ENCODE measurements at regions not wholly inside any gene's neighbourhood (a gene's known extent, or its start where the extent isn't known, plus 50 kb on each side); places are given as distances from the start of the nearest gene placed in this dataset.

DNA sequence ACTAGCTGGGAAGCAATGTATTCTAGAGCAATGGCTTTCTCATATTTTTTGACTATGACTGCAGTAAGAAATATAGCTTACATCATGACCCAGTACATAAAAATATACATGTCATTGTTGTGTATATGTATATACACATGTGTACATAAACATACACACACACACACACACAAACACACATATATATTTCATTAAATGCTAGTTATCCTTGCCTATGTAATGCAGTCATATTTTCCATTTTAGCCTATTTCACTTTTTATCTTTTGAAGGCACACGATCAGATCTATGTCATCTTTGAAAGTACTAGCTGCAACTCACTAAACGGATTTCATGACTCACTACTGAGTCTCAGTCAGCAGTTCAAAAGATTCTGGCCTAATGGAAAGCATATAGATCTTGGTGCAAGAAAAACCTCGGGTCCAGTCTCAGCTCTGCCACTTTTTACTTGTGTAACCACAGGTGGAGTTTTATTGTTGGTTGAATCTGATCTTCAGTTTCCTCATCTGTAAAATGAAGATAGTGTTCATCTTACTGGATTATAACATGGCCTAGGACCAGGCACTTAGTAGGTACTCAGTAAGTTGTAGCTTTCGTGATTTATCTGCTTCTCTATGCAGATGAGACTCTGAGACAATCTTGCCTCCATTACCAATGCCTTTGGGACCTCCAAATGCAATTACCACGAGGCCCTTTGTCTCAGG lies 325.6 kb downstream of the RRAGC start:
- Mint-ChIP-seq H3K4me1 (ENCODE audit: low read depth) (peaks cover 13% of the 10 kb centered on the region), H3K9me3 (no peaks in the 10 kb centered on the region), H3K27ac (peak overlapping the region; percentile 49), H3K36me3 (no peaks in the 10 kb centered on the region), H3K27me3 (peaks cover 2% of the 10 kb centered on the region), H3K4me3 (no peak overlapping the region)
- CTCF ChIA-PET, result interaction anchor here (0.5 kb wide), 2 partner anchors 429 to 1133 kb away, joined by 3 read pairs; no protein-coding TSS in a partner anchor
- DNase-seq, result peak; percentile 31
- POLR2A ChIA-PET, result no interaction called here
- intact Hi-C loops (cut with micrococcal nuclease), result loop anchor here (1.0 to 2.0 kb wide), 2 partner anchors 25 to 506 kb away; no protein-coding TSS in a partner anchor

DNA sequence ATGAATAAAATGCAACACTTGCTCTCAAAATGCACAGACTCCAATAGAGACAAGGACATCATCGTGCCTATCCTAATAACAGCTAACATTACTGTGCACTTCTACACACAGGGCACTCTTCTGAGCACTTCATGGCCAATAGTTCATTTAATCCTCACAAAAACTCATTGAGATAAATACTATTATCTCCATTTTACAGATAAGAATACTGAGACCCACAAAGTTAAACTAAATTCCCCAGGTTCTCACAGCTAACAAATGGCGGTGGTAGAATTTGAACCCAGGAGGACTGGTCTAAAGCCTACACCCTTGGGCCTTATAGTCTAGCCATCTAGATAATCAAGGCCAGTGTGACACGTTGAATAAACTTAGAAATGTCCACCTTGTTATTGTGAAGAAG lies 328.6 kb downstream of the RRAGC start:
- DNase-seq, result no peak
- H3K27me3 Mint-ChIP-seq, result peaks cover 8% of the 10 kb centered on the region
- intact Hi-C loops (cut with micrococcal nuclease), result no loop called here
- H3K27ac Mint-ChIP-seq, result no peak overlapping the region
- no peak overlapping the region for H3K4me3 Mint-ChIP-seq
- ChIA-PET CTCF (no interaction called here), POLR2A (no interaction called here)
- H3K36me3 Mint-ChIP-seq, result no peaks in the 10 kb centered on the region
- H3K4me1 Mint-ChIP-seq (ENCODE audit: low read depth), result peaks cover 27% of the 10 kb centered on the region
- H3K9me3 Mint-ChIP-seq, result no peaks in the 10 kb centered on the region

DNA sequence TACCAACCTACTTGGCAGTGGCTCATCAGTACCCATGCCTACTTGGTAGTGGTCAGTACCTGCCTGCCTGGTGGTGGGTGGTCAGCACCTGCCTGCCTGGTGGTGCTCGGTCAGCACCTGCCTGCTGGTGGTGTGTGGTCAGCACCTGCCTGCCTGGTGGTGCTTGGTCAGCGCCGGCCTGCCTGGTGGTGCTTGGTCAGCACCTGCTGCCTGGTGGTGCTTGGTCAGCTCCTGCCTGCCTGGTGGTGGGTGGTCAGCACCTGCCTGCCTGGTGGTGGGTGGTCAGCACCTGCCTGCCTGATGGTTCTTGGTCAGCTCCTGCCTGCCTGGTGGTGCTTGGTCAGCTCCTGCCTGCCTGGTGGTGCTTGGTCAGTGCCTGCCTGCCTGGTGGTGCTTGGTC lies 329.6 kb downstream of the RRAGC start:
- Mint-ChIP-seq H3K4me3 (no peak overlapping the region), H3K36me3 (no peaks in the 10 kb centered on the region), H3K9me3 (no peaks in the 10 kb centered on the region), H3K4me1 (ENCODE audit: low read depth) (peaks cover 27% of the 10 kb centered on the region), H3K27me3 (peaks cover 10% of the 10 kb centered on the region), H3K27ac (no peak overlapping the region)
- intact Hi-C loops (cut with micrococcal nuclease), result no loop called here
- no peak for DNase-seq
- CTCF ChIA-PET, result no interaction called here
- POLR2A ChIA-PET, result interaction anchor here (0.6 kb wide), 1 partner anchor 1049 kb away, joined by 3 read pairs; no protein-coding TSS in a partner anchor

DNA sequence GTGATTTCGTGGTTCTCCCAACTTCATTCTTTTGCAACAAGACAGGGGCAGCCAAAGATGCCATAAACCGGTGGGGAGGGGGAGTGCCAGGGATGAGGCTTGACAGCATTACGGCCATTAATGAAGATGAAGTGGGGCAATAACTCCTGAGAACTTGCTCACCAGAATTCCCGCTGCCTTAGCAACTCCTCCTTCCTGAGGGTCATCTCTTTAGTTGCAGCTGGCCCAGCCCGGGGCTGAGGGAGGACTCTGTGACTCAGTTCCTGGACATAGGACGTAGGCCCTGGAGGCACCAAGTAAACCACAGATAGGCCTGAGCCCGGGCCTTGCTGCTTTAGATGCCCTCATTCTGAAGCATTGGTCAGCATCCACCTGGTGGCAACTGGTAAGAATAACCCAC lies 330.2 kb downstream of the RRAGC start:
- H3K9me3 Mint-ChIP-seq, result no peaks in the 10 kb centered on the region
- ChIA-PET CTCF (no interaction called here), POLR2A (no interaction called here)
- H3K27me3 Mint-ChIP-seq, result peaks cover 10% of the 10 kb centered on the region
- no peak overlapping the region for H3K27ac Mint-ChIP-seq
- H3K4me3 Mint-ChIP-seq, result no peak overlapping the region
- intact Hi-C loops (cut with micrococcal nuclease), result no loop called here
- H3K4me1 Mint-ChIP-seq (ENCODE audit: low read depth), result peaks cover 23% of the 10 kb centered on the region
- no peaks in the 10 kb centered on the region for H3K36me3 Mint-ChIP-seq
- DNase-seq, result no peak

DNA sequence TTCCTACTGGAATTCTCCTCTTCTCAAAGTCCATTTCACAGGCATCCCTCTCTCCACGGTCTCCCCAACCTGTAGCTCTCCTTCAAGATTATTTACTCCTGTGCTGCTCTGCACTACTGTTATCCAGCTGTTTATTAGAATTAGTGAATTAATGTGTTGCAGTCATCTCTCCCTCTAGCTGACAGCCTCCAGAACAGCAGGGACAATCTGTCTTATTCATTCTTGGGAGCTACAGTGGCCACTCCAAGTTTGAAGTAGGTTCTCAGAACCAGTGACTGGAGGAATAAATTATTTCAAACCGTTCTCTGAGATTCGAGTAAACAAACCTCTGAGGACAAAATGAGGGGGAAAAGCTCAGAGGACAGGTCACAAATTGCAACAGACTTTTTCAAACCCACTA lies 330.9 kb downstream of the RRAGC start:
- no peak for DNase-seq
- H3K27me3 Mint-ChIP-seq, result peaks cover 11% of the 10 kb centered on the region
- peaks cover 16% of the 10 kb centered on the region for H3K4me1 Mint-ChIP-seq (ENCODE audit: low read depth)
- no peak overlapping the region for H3K4me3 Mint-ChIP-seq
- no peaks in the 10 kb centered on the region for H3K9me3 Mint-ChIP-seq
- no peak overlapping the region for H3K27ac Mint-ChIP-seq
- CTCF ChIA-PET, result no interaction called here
- intact Hi-C loops (cut with micrococcal nuclease), result no loop called here
- POLR2A ChIA-PET, result no interaction called here
- no peaks in the 10 kb centered on the region for H3K36me3 Mint-ChIP-seq

DNA sequence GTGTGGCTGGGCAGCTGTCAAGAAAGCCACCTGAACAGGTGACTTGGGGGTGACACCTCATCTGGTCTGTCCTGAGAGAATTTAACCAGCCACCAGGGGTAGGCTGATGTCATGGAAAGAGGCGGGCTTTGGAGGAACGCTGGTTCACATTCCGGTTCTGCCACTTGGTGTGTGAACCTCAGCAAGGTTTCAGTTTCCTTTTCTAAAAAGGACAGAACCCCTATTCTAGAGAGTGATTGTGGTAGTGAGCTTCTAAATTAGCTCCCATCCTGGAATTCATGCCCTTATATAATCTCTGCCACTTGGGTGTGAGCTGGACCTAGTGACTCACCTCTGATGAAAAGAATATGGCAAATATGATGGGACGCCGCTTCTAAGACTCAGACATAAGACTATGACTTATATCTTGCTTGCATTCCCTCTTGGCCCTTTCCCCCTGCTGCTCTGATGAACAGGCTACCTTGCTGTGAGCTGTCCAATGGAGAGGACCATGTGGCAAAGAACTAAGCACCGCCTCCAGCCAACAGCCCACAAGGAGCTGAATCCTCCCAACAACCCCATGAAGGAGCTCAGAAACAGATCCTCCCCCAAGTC lies 332.1 kb downstream of the RRAGC start:
- CTCF ChIA-PET, result interaction anchor here (0.6 kb wide), 1 partner anchor 38 kb away, joined by 3 read pairs; no protein-coding TSS in a partner anchor
- Mint-ChIP-seq H3K4me1 (ENCODE audit: low read depth) (peaks cover 14% of the 10 kb centered on the region), H3K27ac (no peak overlapping the region), H3K4me3 (no peak overlapping the region), H3K27me3 (peaks cover 15% of the 10 kb centered on the region), H3K9me3 (no peaks in the 10 kb centered on the region), H3K36me3 (no peaks in the 10 kb centered on the region)
- peak; percentile 81 for DNase-seq
- intact Hi-C loops (cut with micrococcal nuclease), result no loop called here
- POLR2A ChIA-PET, result interaction anchor here (0.6 to 0.8 kb wide), 2 partner anchors 19 to 31 kb away, joined by 4 to 5 read pairs; no protein-coding TSS in a partner anchor

DNA sequence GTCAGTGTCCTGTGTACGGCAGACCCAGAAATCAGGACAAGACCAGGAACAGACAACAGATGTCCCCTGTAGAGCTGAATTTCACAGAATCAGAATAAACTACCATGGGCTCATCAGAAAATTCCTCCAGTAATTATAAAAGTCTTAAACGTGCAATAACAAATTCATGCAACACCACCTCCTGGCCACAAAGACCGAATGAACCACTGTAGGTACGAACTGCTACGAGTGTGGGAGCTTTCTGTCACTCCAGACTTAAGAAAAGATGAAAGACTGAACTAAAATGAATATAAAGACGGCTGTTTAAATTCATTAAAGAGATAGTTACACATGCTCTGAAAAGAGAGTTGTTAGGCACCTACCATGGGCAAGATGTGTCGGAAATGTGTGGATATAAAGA lies 333.5 kb downstream of the RRAGC start:
- intact Hi-C loops (cut with micrococcal nuclease), result no loop called here
- Mint-ChIP-seq H3K4me1 (ENCODE audit: low read depth) (peaks cover 14% of the 10 kb centered on the region), H3K27me3 (peaks cover 15% of the 10 kb centered on the region), H3K9me3 (no peaks in the 10 kb centered on the region), H3K36me3 (no peaks in the 10 kb centered on the region), H3K4me3 (no peak overlapping the region), H3K27ac (no peak overlapping the region)
- POLR2A ChIA-PET, result no interaction called here
- CTCF ChIA-PET, result interaction anchor here (1.0 kb wide), 1 partner anchor 15 kb away, joined by 3 read pairs; no protein-coding TSS in a partner anchor
- DNase-seq, result no peak

DNA sequence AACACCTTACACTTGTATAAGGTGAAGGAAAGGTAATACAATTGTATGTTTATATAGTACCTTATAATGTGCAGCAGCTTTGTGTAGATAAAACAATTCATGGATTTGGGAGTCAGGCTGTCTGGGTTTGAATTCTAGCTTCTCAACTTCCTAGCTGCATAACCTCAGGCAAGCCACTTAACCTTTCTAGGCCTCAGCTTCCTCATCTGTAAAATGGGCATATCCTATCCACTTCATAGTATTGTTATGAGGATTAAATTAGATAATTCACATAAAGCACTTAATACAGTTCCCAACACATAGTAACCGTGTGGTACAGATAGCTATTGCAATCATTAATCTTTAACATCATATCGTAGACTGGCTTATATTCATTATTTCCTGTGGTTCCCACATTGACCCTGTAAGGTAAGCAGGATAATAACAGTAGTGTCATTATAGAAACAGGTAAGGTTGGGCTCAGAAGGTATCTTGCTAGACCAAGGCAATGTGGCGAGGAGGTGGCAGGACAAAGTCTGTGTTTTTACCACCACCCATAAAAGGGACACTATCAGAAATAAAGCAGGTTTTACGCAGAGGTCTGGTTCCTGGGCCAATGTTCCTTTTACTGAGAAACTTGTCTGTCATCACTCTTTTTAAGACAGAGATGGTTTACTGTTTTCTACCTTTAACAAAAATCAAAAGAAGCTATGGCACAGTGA lies 334.1 kb downstream of the RRAGC start:
- peaks cover 14% of the 10 kb centered on the region for H3K4me1 Mint-ChIP-seq (ENCODE audit: low read depth)
- ChIA-PET CTCF (no interaction called here), POLR2A (no interaction called here)
- intact Hi-C loops (cut with micrococcal nuclease), result no loop called here
- H3K27me3 Mint-ChIP-seq, result peaks cover 15% of the 10 kb centered on the region
- no peak overlapping the region for H3K4me3 Mint-ChIP-seq
- DNase-seq, result no peak
- no peaks in the 10 kb centered on the region for H3K9me3 Mint-ChIP-seq
- no peak overlapping the region for H3K27ac Mint-ChIP-seq
- H3K36me3 Mint-ChIP-seq, result no peaks in the 10 kb centered on the region

DNA sequence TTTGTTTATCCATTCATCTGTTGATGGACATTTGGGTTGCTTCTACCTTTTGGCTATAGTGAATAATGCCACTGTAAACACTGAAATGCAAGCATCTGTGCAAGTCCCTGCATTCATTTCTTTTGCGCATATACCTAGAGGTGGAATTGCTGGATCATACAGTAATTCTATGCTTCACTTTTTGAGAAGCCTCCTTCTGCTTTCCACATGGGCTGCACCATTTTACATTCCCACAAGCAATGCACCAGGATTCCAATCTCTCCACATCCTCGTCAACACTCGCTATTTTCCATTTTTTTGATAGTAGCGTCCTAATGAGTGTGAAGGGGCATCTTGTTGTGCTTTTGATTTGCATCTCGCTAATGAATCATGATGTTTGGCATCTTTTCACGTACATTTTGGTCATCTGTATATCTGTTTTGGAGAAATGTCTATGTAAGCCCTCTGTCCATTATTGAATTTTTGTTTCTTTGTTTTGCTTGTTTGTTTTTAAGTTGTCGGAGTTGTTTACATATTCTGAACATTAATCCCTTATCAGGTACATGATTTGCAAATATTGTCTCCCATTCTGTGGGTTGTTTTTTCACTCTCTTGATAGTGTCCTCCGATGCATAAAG lies 335.4 kb downstream of the RRAGC start:
- Mint-ChIP-seq H3K36me3 (no peaks in the 10 kb centered on the region), H3K9me3 (no peaks in the 10 kb centered on the region), H3K4me3 (no peak overlapping the region), H3K27ac (no peak overlapping the region), H3K27me3 (peaks cover 15% of the 10 kb centered on the region), H3K4me1 (ENCODE audit: low read depth) (peaks cover 14% of the 10 kb centered on the region)
- ChIA-PET POLR2A (no interaction called here), CTCF (no interaction called here)
- DNase-seq, result no peak
- intact Hi-C loops (cut with micrococcal nuclease), result no loop called here

DNA sequence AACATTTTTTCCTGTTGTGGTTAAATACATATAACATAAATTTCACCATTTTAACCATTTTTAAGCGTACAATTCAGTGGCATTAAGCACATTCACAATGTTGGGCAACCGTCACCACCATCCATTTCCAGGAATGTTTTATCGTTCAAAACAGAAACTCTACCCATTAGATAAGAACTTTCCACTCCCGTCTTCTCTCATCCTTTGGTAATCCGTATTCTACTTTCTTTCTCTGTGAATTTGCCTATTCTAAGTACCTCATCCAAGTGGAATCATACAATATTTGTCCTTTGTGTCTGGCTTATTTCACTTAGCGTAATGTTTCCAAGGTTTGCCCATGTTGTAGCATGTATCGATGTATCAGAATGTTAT lies 336.0 kb downstream of the RRAGC start:
- DNase-seq, result no peak
- H3K4me1 Mint-ChIP-seq (ENCODE audit: low read depth), result peaks cover 14% of the 10 kb centered on the region
- H3K27me3 Mint-ChIP-seq, result peaks cover 15% of the 10 kb centered on the region
- H3K4me3 Mint-ChIP-seq, result no peak overlapping the region
- CTCF ChIA-PET, result no interaction called here
- no peaks in the 10 kb centered on the region for H3K36me3 Mint-ChIP-seq
- POLR2A ChIA-PET, result no interaction called here
- no peaks in the 10 kb centered on the region for H3K9me3 Mint-ChIP-seq
- H3K27ac Mint-ChIP-seq, result no peak overlapping the region
- intact Hi-C loops (cut with micrococcal nuclease), result no loop called here

DNA sequence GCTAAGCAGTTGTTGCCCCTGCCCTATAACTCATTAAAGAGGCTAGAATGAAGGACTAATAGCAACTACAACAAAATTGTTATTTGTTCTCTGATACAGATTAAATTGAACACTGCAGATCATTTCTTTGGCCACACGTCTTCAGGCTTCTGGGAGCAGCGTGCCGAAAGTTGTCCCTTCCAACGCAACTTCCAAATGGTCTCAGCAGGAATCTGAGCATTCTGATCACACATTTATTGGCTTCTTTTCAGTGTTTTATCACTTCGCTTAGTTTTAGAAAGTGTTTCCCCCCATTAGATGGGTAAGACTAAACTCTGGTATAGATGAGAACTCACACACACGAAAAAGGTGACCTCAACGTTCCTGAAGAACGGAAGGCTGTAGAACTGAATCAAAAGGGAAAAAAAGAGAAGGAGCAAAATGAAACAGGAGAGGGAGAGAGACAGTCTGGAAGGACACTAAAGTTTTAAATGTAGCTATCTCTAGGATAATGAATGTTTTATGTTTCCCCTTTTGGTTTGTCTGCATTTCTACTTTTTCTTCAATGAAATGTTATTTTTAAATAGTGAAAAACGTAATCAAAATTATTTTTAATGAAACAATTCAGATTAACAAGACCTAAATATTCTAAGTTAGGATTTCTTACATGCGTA lies 336.5 kb downstream of the RRAGC start:
- ChIA-PET CTCF (no interaction called here), POLR2A (interaction anchor here (0.5 kb wide), 1 partner anchor 24 kb away, joined by 3 read pairs; no protein-coding TSS in a partner anchor)
- Mint-ChIP-seq H3K4me1 (ENCODE audit: low read depth) (peaks cover 14% of the 10 kb centered on the region), H3K4me3 (no peak overlapping the region), H3K27me3 (peaks cover 15% of the 10 kb centered on the region), H3K27ac (no peak overlapping the region), H3K9me3 (no peaks in the 10 kb centered on the region), H3K36me3 (no peaks in the 10 kb centered on the region)
- no peak for DNase-seq
- intact Hi-C loops (cut with micrococcal nuclease), result no loop called here

DNA sequence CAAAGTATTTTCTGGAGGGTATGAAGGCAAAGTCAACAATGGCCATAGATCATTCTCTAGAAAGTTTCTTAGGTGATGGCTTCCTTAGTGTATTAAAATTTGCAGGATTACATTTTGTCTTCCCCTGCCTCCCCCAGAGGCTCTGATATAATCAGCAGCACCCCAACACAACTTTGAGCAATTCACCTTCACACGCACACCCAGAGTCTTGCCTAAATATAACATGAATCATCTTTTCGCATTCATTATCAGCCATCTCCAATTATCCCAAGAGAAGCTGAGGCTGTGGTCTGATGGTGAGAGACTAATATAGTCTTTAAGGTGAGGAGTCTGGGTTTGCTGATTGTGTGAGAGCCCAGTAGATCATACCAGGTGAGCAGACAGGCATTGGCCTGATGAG lies 343.0 kb downstream of the RRAGC start:
- no peaks in the 10 kb centered on the region for H3K36me3 Mint-ChIP-seq
- H3K4me3 Mint-ChIP-seq, result no peak overlapping the region
- H3K27me3 Mint-ChIP-seq, result peaks cover 2% of the 10 kb centered on the region
- H3K9me3 Mint-ChIP-seq, result no peaks in the 10 kb centered on the region
- DNase-seq, result no peak
- ChIA-PET POLR2A (no interaction called here), CTCF (no interaction called here)
- no peak overlapping the region for H3K27ac Mint-ChIP-seq
- no peaks in the 10 kb centered on the region for H3K4me1 Mint-ChIP-seq (ENCODE audit: low read depth)
- intact Hi-C loops (cut with micrococcal nuclease), result no loop called here

Data from activated CD4-positive, alpha-beta memory T cell treated with anti-CD3 and anti-CD28 coated beads for 36 hours (primary cell).